Activated T-helper 1 cell treated with anti-CD3 and anti-CD28 coated beads, Interleukin-12 subunit alpha, Interleukin-12 subunit beta, Interleukin-2, Interleukin-4 antibody, amounts not matched to agents 30 ng/mL and 10 ng/mL and 1 ng/mL, durations not matched to agents 14 hours and 24 hours and 36 hours (primary cell): ENCODE measurements at regions not wholly inside any gene's neighbourhood (a gene's known extent, or its start where the extent isn't known, plus 50 kb on each side); places are given as distances from the start of the nearest gene placed in this dataset.

ENCODE experiments used
- DNase-seq: peaks from one replicate; pipeline ENCODE4 v3.0.0; 2021; ENCODE audit warnings: low spot score
- H3K27ac Mint-ChIP-seq: one replicate; pipeline ENCODE4 v1.8.0; 2021; ENCODE audit warnings: mild to moderate bottlenecking, mixed read lengths
- H3K27me3 Mint-ChIP-seq: one replicate; pipeline ENCODE4 v1.8.0; 2022; ENCODE audit warnings: mild to moderate bottlenecking, moderate library complexity, mixed read lengths; ENCODE audit not compliant: insufficient read depth
- H3K36me3 Mint-ChIP-seq: one replicate; pipeline ENCODE4 v1.8.0; 2021; ENCODE audit warnings: low read depth, mixed read lengths
- H3K4me1 Mint-ChIP-seq: one replicate; pipeline ENCODE4 v1.8.0; 2021; ENCODE audit warnings: low read depth, mixed read lengths
- H3K4me3 Mint-ChIP-seq: one replicate; pipeline ENCODE4 v1.8.0; 2021; ENCODE audit warnings: mild to moderate bottlenecking, moderate library complexity, mixed read lengths
- H3K9me3 Mint-ChIP-seq: one replicate; pipeline ENCODE4 v1.8.0; 2021; ENCODE audit warnings: mixed read lengths
- intact Hi-C: fragments of 100-400 bp; cut with micrococcal nuclease; formaldehyde crosslinking; loops from one replicate; pipeline ENCODE4 v1.15.1; 2024

- Mint-ChIP-seq H3K27ac (no peak overlapping the region), H3K4me3 (no peak overlapping the region), H3K9me3 (no peaks in the 10 kb centered on the region), H3K27me3 (no peaks in the 10 kb centered on the region), H3K36me3 (no peaks in the 10 kb centered on the region), H3K4me1 (no peaks in the 10 kb centered on the region)
- DNase-seq, result no peak
- intact Hi-C loops, result no loop called here
Measured at GRCh38 chr3:181442066-181442465, 269.7 kb upstream of the SOX2 start.

- DNase-seq, result no peak
- Mint-ChIP-seq H3K4me1 (no peaks in the 10 kb centered on the region), H3K4me3 (no peak overlapping the region), H3K36me3 (no peaks in the 10 kb centered on the region), H3K27ac (no peak overlapping the region), H3K27me3 (no peaks in the 10 kb centered on the region), H3K9me3 (peaks cover 13% of the 10 kb centered on the region)
- intact Hi-C loops, result no loop called here
Measured at GRCh38 chr3:181432992-181433391, 278.7 kb upstream of the SOX2 start.

GRCh38 chr3:181431748-181432147, 280.0 kb upstream of the SOX2 start:
- DNase-seq, result no peak
- H3K4me1 Mint-ChIP-seq, result no peaks in the 10 kb centered on the region
- H3K9me3 Mint-ChIP-seq, result peaks cover 18% of the 10 kb centered on the region
- H3K4me3 Mint-ChIP-seq, result no peak overlapping the region
- no peaks in the 10 kb centered on the region for H3K27me3 Mint-ChIP-seq
- H3K36me3 Mint-ChIP-seq, result no peaks in the 10 kb centered on the region
- intact Hi-C loops, result no loop called here
- no peak overlapping the region for H3K27ac Mint-ChIP-seq

GRCh38 chr3:181425074-181425473, 286.7 kb upstream of the SOX2 start:
- no peaks in the 10 kb centered on the region for H3K36me3 Mint-ChIP-seq
- no peaks in the 10 kb centered on the region for H3K27me3 Mint-ChIP-seq
- no peak overlapping the region for H3K4me3 Mint-ChIP-seq
- H3K27ac Mint-ChIP-seq, result no peak overlapping the region
- intact Hi-C loops, result no loop called here
- peaks cover 20% of the 10 kb centered on the region for H3K9me3 Mint-ChIP-seq
- no peak for DNase-seq
- H3K4me1 Mint-ChIP-seq, result no peaks in the 10 kb centered on the region

GRCh38 chr3:181418233-181418632, 293.5 kb upstream of the SOX2 start:
- Mint-ChIP-seq H3K4me3 (no peak overlapping the region), H3K4me1 (no peaks in the 10 kb centered on the region), H3K27me3 (no peaks in the 10 kb centered on the region), H3K9me3 (no peaks in the 10 kb centered on the region), H3K27ac (no peak overlapping the region), H3K36me3 (no peaks in the 10 kb centered on the region)
- intact Hi-C loops, result no loop called here
- no peak for DNase-seq

- Mint-ChIP-seq H3K4me1 (no peaks in the 10 kb centered on the region), H3K36me3 (no peaks in the 10 kb centered on the region), H3K9me3 (no peaks in the 10 kb centered on the region), H3K27ac (no peak overlapping the region), H3K4me3 (no peak overlapping the region), H3K27me3 (no peaks in the 10 kb centered on the region)
- DNase-seq, result no peak
- intact Hi-C loops, result no loop called here
Measured at GRCh38 chr3:181417748-181418147, 294.0 kb upstream of the SOX2 start.

GRCh38 chr3:181410870-181411269, 300.9 kb upstream of the SOX2 start:
- no peaks in the 10 kb centered on the region for H3K4me1 Mint-ChIP-seq
- H3K9me3 Mint-ChIP-seq, result no peaks in the 10 kb centered on the region

GRCh38 chr3:181403876-181404660, 307.7 kb upstream of the SOX2 start:
- intact Hi-C loops, result no loop called here
- no peaks in the 10 kb centered on the region for H3K9me3 Mint-ChIP-seq
- no peak overlapping the region for H3K27ac Mint-ChIP-seq
- H3K4me1 Mint-ChIP-seq, result no peaks in the 10 kb centered on the region
- DNase-seq, result no peak
- no peaks in the 10 kb centered on the region for H3K36me3 Mint-ChIP-seq
- H3K4me3 Mint-ChIP-seq, result no peak overlapping the region
- H3K27me3 Mint-ChIP-seq, result no peaks in the 10 kb centered on the region

More at GRCh38 chr3:181410870-181411269, 300.9 kb upstream of the SOX2 start:
- H3K27me3 Mint-ChIP-seq, result no peaks in the 10 kb centered on the region
- no peak for DNase-seq
- H3K27ac Mint-ChIP-seq, result no peak overlapping the region
- H3K4me3 Mint-ChIP-seq, result no peak overlapping the region
- H3K36me3 Mint-ChIP-seq, result no peaks in the 10 kb centered on the region
- intact Hi-C loops, result no loop called here

- no peak for DNase-seq
Measured at GRCh38 chr3:181402347-181402746, 309.4 kb upstream of the SOX2 start.

GRCh38 chr3:181384970-181385369, 326.8 kb upstream of the SOX2 start:
- H3K4me3 Mint-ChIP-seq, result no peak overlapping the region
- H3K27ac Mint-ChIP-seq, result no peak overlapping the region
- no peaks in the 10 kb centered on the region for H3K36me3 Mint-ChIP-seq
- DNase-seq, result no peak
- H3K27me3 Mint-ChIP-seq, result no peaks in the 10 kb centered on the region
- intact Hi-C loops, result no loop called here
- H3K4me1 Mint-ChIP-seq, result no peaks in the 10 kb centered on the region
- no peaks in the 10 kb centered on the region for H3K9me3 Mint-ChIP-seq

More at GRCh38 chr3:181402347-181402746, 309.4 kb upstream of the SOX2 start:
- no peak overlapping the region for H3K27ac Mint-ChIP-seq
- intact Hi-C loops, result no loop called here
- no peaks in the 10 kb centered on the region for H3K36me3 Mint-ChIP-seq
- H3K4me3 Mint-ChIP-seq, result no peak overlapping the region
- H3K27me3 Mint-ChIP-seq, result no peaks in the 10 kb centered on the region
- no peaks in the 10 kb centered on the region for H3K9me3 Mint-ChIP-seq
- no peaks in the 10 kb centered on the region for H3K4me1 Mint-ChIP-seq

GRCh38 chr3:181383760-181384159, 328.0 kb upstream of the SOX2 start:
- Mint-ChIP-seq H3K4me3 (no peak overlapping the region), H3K9me3 (no peaks in the 10 kb centered on the region), H3K27ac (no peak overlapping the region), H3K27me3 (no peaks in the 10 kb centered on the region), H3K4me1 (no peaks in the 10 kb centered on the region), H3K36me3 (no peaks in the 10 kb centered on the region)
- intact Hi-C loops, result no loop called here
- DNase-seq, result no peak

- Mint-ChIP-seq H3K4me3 (no peak overlapping the region), H3K9me3 (no peaks in the 10 kb centered on the region), H3K27me3 (no peaks in the 10 kb centered on the region), H3K4me1 (no peaks in the 10 kb centered on the region), H3K27ac (no peak overlapping the region), H3K36me3 (no peaks in the 10 kb centered on the region)
- intact Hi-C loops, result no loop called here
- DNase-seq, result no peak
Measured at GRCh38 chr3:181383201-181383600, 328.5 kb upstream of the SOX2 start.

- Mint-ChIP-seq H3K9me3 (no peaks in the 10 kb centered on the region), H3K4me1 (no peaks in the 10 kb centered on the region), H3K27me3 (no peaks in the 10 kb centered on the region), H3K27ac (no peak overlapping the region), H3K36me3 (no peaks in the 10 kb centered on the region), H3K4me3 (no peak overlapping the region)
- intact Hi-C loops, result no loop called here
- DNase-seq, result no peak
Measured at GRCh38 chr3:181382656-181383055, 329.1 kb upstream of the SOX2 start.

GRCh38 chr3:181379278-181379677, 332.4 kb upstream of the SOX2 start:
- intact Hi-C loops, result no loop called here
- no peak overlapping the region for H3K4me3 Mint-ChIP-seq

More at GRCh38 chr3:181379278-181379677, 332.4 kb upstream of the SOX2 start:
- Mint-ChIP-seq H3K36me3 (no peaks in the 10 kb centered on the region), H3K27me3 (no peaks in the 10 kb centered on the region), H3K4me1 (no peaks in the 10 kb centered on the region), H3K9me3 (no peaks in the 10 kb centered on the region), H3K27ac (no peak overlapping the region)
- DNase-seq, result no peak
